GM19239 (cell line): ENCODE measurements at regions not wholly inside any gene's neighbourhood (a gene's known extent, or its start where the extent isn't known, plus 50 kb on each side); places are given as distances from the start of the nearest gene placed in this dataset.

ENCODE experiments used
- DNase-seq: peaks from one replicate; pipeline ENCODE4 v3.0.0; 2011; ENCODE audit warnings: low spot score; ENCODE audit not compliant: insufficient read length
- FAIRE-seq: peaks from 2 replicates; lab custom pipeline; 2011; peaks lifted over from hg19 to GRCh38; lab: Jason Lieb, UNC

DNA sequence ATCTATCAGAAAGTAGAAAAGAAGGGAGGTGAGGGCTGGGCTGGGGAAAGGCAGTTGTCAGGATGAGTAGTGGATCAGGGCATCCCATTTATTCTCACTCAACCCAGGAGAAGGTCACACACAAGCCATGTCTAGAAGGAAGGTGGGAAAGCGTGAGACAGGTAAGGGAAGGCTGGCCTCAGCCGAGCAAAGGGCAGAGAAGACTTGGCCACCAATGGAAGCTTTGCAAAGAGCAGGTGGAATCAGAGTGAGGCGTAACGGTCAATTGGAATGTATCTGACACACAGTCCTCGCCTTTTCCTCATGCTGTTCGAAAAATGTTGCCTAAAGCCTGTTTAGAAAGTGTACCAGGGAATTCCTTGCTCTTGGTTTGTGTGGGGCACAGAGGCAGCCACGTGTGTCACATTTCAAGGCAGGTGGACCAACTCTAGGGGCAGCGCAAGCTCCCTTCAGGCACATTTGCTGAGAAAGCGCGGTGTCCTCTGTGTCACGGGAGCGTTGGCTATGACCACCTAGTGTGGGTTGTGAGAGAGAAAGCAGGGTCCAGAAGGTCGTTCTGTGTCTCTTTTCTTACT is 118.8 kb upstream of the SPATA13 start:
- FAIRE-seq: no peak
- DNase-seq: no peak

DNA sequence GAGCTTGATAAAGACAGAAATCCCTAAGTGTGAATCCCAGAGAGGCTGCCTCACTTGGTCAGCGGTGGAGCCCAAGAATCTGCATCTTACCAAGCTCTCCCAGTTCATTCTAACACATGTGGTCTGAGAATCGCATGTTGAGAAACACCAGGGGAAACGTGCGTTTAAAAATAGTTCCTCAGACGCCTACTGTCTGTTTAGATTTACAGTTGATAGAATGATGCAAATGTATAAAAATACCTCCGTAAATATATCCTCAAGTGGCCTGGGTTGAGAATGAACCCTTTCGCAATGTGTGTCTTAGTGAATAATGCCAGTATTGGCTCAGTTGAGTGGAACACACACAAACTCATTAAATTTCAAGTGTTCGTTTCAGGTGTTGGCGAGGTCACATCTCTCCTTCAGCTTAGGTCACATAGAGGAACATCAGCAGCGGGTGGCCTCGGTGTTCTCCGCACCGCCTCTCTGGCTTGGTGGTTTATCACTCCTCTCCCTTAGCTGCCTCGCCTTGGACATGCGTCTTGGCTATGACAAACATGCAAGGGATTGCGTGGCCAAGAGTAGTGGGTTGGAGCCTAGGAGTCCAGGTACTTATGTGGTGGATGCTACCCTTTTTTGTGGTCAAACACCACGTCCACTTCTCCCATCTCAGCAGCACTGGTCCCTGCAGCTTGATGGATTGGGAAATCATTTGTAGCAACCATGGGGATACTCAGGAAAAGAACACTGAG is 117.6 kb upstream of the SPATA13 start:
- FAIRE-seq (no peak), DNase-seq (no peak)

DNA sequence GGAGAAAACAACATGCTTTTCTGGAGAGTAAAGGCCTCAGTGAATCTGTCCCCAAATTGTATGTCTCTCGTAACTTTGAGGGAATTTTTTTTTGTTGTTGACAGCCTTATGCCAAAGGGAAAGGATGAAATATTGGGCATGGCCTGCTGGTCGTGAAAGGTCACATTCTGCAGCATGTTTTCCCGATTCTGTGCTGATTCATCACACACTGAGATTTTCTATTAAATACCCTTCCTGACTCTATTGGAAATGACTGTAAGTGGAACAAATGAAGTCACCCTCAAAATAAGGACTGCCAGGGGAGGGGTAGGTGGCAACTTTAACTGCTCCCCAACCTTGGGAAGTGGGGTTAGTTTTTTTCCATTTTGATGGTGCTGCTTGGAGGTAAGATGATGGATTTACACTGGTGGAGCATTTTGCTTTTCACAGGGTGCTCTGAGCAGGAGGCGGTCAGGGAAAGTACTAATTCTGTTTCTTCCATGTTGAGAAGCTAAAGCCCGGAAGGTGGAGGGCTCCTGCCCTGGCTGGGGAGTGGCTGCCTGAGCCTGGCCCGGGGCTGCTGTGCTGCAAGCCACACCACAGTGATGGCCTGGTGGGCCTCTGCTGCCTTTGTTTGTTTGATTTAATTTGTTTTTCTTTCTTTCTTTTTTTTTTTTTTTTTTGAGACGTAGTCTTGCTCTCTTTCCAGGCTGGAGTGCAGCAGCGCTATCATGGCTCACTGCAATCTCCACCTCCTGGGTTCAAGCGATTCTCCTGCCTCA is 116.8 kb upstream of the SPATA13 start:
- FAIRE-seq: no peak
- DNase-seq: no peak

DNA sequence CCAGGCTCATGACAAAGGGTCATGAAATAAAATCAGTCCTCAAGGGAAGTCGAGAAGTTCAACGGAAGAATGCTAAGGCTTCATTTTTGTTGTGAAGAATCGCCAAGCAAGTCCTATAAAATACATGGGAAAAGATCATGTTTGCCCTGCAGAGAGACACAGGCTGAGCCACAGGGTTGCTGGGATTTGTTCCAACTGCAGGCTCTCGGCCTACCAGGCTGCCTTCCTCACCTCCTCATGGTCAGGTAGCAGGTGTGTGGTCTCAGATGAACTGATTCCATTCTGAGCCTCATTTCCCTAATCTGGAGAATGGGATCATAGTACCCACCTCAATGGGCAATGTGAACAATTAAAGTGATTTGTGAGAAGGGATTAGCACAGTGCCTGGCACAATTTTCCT is 114.9 kb upstream of the SPATA13 start:
- no peak for FAIRE-seq
- DNase-seq: no peak

- FAIRE-seq: no peak
- no peak for DNase-seq
Observed at GRCh38 chr13:24050292-24050711, 110.2 kb upstream of the SPATA13 start.

- DNase-seq: no peak
- no peak for FAIRE-seq
Observed at GRCh38 chr13:24050796-24051715, 109.5 kb upstream of the SPATA13 start.

- FAIRE-seq: peak; percentile 35
- no peak for DNase-seq
Observed at GRCh38 chr13:24052547-24053518, 107.7 kb upstream of the SPATA13 start.

DNA sequence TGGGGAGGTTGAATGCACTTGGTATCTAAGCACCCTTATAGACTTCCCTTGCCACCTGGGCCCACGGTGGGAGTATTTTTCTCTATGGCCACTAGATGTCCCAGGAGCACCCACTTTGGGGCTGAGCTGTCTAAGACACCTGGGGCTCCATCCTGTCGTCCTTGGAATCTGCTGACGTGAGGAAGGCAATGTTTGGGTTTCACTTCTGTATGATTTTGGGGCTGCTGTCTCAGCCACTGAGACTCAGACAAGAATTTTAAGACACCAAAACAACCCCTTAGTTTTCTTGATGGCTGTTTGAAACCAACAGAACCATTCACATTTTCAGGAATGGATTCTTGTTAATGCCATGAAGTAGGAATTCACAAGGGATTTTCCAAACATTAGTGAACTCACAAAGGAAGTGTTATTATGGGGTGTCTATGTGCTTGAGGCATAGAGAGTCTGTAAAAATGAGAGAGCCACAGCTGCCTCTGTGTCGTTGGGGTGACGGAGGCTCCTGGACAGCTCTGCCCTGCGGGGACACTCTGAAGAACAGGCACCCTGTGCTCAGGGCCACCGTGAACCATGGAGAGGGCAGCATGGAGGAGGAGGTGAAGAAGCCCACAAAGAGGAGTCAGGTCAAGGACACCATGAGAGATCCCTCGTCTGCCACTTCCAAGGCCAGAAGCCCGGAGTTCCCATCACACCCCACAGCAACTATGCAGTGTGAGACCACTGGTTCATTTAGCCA is 106.8 kb upstream of the SPATA13 start:
- FAIRE-seq: peak; percentile 93
- DNase-seq: peak; percentile 83

DNA sequence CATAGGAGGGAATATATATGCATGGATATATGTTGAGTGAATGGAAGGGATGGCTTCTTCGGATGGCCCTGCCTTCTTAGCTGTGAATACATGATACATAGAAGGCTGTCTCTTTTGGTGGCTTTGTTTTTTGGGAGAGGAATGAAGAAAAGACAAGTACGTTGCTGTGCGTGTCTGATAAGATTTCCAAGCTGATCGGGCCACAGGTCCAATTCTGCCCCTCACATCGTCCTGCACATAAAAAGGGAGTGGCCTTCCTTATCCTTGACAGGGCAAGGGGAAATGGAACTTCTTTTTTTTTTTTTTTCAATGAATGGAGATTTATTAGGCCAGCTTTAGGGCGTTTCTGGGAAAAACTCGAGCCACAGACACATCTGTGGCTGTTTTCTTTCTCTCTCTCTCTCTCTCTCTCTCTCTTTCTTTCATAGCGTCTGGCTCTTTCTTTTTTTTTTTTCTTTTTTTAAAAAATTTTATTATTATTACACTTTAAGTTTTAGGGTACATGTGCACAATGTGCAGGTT is 103.8 kb upstream of the SPATA13 start:
- no peak for FAIRE-seq
- DNase-seq: no peak

GRCh38 chr13:24060993-24061392 is 99.5 kb upstream of the SPATA13 start:
- no peak for DNase-seq
- FAIRE-seq: peak; percentile 63

GRCh38 chr13:24063281-24063877 is 97.1 kb upstream of the SPATA13 start:
- DNase-seq (no peak), FAIRE-seq (no peak)

- no peak for DNase-seq
- no peak for FAIRE-seq
Observed at GRCh38 chr13:24064371-24064770, 96.1 kb upstream of the SPATA13 start.

DNA sequence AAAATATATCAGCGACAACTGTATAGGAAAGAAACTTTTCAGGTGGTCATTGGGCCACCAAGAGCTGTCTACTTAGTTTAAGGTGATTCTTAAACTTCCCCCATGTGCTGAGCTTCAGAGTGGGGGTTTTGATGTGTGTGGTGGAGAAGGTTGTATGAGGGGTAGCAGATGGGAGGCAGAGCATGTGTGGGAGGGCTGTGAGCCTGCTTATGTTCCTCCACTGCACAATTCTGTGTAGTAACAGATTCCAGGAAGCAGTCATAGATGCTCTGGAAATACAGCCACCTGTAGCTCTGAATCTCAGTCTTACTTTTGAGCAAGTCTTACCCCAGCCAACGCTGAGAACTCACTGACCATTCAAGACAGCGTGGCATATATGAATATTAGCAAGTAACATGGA is 95.3 kb upstream of the SPATA13 start:
- no peak for DNase-seq
- FAIRE-seq: no peak

- no peak for DNase-seq
- no peak for FAIRE-seq
Observed at GRCh38 chr13:24066405-24067295, 93.9 kb upstream of the SPATA13 start.

DNA sequence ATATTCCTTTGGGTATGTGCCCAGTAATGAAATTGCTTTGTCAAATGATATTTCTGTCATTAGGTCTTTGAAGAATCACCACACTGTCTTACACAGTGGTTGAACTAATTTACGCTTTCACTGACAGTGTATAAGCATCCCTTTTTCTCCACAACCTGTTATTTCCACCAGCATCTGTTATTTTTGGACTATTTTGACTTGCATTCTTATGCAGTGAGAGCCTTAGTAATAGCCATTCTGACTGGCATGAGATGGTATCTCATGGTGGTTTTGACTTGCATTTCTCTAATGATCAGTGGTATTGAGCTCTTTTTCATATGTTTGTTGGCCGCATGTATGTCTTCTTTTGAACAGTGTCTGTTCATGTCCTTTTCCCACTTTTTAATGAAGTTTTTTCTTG is 92.0 kb upstream of the SPATA13 start:
- no peak for FAIRE-seq
- no peak for DNase-seq

- DNase-seq (no peak), FAIRE-seq (no peak)
Observed at GRCh38 chr13:24071016-24071415, 89.5 kb upstream of the SPATA13 start.
